NCI-H510A treated with DMSO at 0.1 percent for 48 hours (cell line): ENCODE measurements at regions not wholly inside any gene's neighbourhood (a gene's known extent, or its start where the extent isn't known, plus 50 kb on each side); places are given as distances from the start of the nearest gene placed in this dataset.
"Not testable (repeated sequence)": the region's sequence is repeated elsewhere in the genome, so short reads cannot be mapped to it uniquely, and the experiment has no call there.

Experiments
- DNase-seq: peaks from one replicate; lab custom pipeline; 2025; lab: John Stamatoyannopoulos, UW

GRCh38 chr17:22138861-22139469 lies 446.6 kb downstream of the KCNJ18 start:
- DNase-seq: no peak

GRCh38 chr17:22142091-22142490 lies 449.8 kb downstream of the KCNJ18 start:
- DNase-seq: no peak

- no peak for DNase-seq
These were observed 453.4 kb downstream of the KCNJ18 start for GRCh38 chr17:22145605-22146178.

GRCh38 chr17:22158364-22158763 lies 466.0 kb downstream of the KCNJ18 start:
- no peak for DNase-seq

- DNase-seq: no peak
These were observed 469.1 kb downstream of the KCNJ18 start for GRCh38 chr17:22161376-22161775.

GRCh38 chr17:22171631-22172030 lies 479.3 kb downstream of the KCNJ18 start:
- no peak for DNase-seq

GRCh38 chr17:22193113-22193512 lies 500.8 kb downstream of the KCNJ18 start:
- no peak for DNase-seq

GRCh38 chr17:22200187-22200586 lies 507.9 kb downstream of the KCNJ18 start:
- DNase-seq: not testable (repeated sequence)

GRCh38 chr17:22202702-22203101 lies 510.4 kb downstream of the KCNJ18 start:
- DNase-seq: no peak

- DNase-seq: no peak
These were observed 510.9 kb downstream of the KCNJ18 start for GRCh38 chr17:22203208-22203715.

GRCh38 chr17:22204076-22204475 lies 511.8 kb downstream of the KCNJ18 start:
- not testable (repeated sequence) for DNase-seq

GRCh38 chr17:22210212-22210611 lies 517.9 kb downstream of the KCNJ18 start:
- DNase-seq: not testable (repeated sequence)

GRCh38 chr17:22213169-22213568 lies 520.8 kb downstream of the KCNJ18 start:
- not testable (repeated sequence) for DNase-seq

- DNase-seq: no peak
These were observed 524.8 kb downstream of the KCNJ18 start for GRCh38 chr17:22217135-22217534.

- DNase-seq: no peak
These were observed 529.0 kb downstream of the KCNJ18 start for GRCh38 chr17:22221344-22221743.

- not testable (repeated sequence) for DNase-seq
These were observed 534.2 kb downstream of the KCNJ18 start for GRCh38 chr17:22226477-22226876.

GRCh38 chr17:22226932-22227331 lies 534.6 kb downstream of the KCNJ18 start:
- DNase-seq: not testable (repeated sequence)

GRCh38 chr17:22227699-22228553 lies 535.6 kb downstream of the KCNJ18 start:
- not testable (repeated sequence) for DNase-seq

- not testable (repeated sequence) for DNase-seq
These were observed 537.5 kb downstream of the KCNJ18 start for GRCh38 chr17:22229821-22230220.

GRCh38 chr17:22233382-22233781 lies 541.1 kb downstream of the KCNJ18 start:
- no peak for DNase-seq

- DNase-seq: no peak
These were observed 550.1 kb downstream of the KCNJ18 start for GRCh38 chr17:22242472-22242871.

GRCh38 chr17:22251498-22251897 lies 559.2 kb downstream of the KCNJ18 start:
- DNase-seq: no peak

GRCh38 chr17:22253007-22253406 lies 560.7 kb downstream of the KCNJ18 start:
- no peak for DNase-seq
